IMR-90 (cell line): ENCODE measurements at regions not wholly inside any gene's neighbourhood (a gene's known extent, or its start where the extent isn't known, plus 50 kb on each side); places are given as distances from the start of the nearest gene placed in this dataset.

Source experiments
- ATAC-seq: fragments of 200-7000 bp; cut with Tn5 transposase; 2 replicates; pipeline ENCODE4 v1.9.1; 2020; ENCODE audit warnings: low read depth, mild to moderate bottlenecking, moderate library complexity
- BruUV-seq: library from RNA; stranded (reverse); fragments of 400-500 nt; replicated peaks from 2 replicates; lab custom pipeline; 2021; lab: Mats Ljungman, UMichigan
- CTCF ChIA-PET: fragments of 300-600 bp; formaldehyde crosslinking; extraction: SDS; loops from one replicate; lab custom pipeline; 2021; ENCODE audit warnings: antibody characterized with exemption; lab: Yijun Ruan, JAX
- POLR2A ChIA-PET: fragments of 300-600 bp; sonication (Branson Sonifier 250); formaldehyde crosslinking; loops from one replicate; lab custom pipeline; 2022; ENCODE audit warnings: antibody characterized with exemption; ENCODE audit not compliant: unreplicated experiment; lab: Charles Lee
- DNase-seq: peaks from one replicate; pipeline ENCODE4 v3.0.0; 2013
- H2AFZ ChIP-seq: replicated peaks from 2 replicates; pipeline ENCODE3; 2013; ENCODE audit warnings: low read length, mild to moderate bottlenecking; ENCODE audit not compliant: poor library complexity
- H2AK5ac ChIP-seq: 2 replicates; pipeline ENCODE4 v1.6.1; 2013; ENCODE audit warnings: low read depth, low read length, inconsistent platforms
- H2AK9ac ChIP-seq: replicated peaks from 2 replicates; pipeline ENCODE3; 2013; ENCODE audit warnings: mild to moderate bottlenecking, low read depth, low read length, moderate library complexity; ENCODE audit not compliant: poor library complexity
- H2BK120ac ChIP-seq: 2 replicates; pipeline ENCODE4 v1.6.1; 2013; ENCODE audit warnings: low read depth, low read length, inconsistent platforms
- H2BK15ac ChIP-seq: 3 replicates; pipeline ENCODE4 v1.6.1; 2013; ENCODE audit warnings: low read depth, low read length, inconsistent platforms
- H2BK20ac ChIP-seq: 2 replicates; pipeline ENCODE4 v1.6.1; 2013; ENCODE audit warnings: low read depth, mild to moderate bottlenecking, inconsistent platforms, low read length, moderate library complexity
- H2BK5ac ChIP-seq: 2 replicates; pipeline ENCODE4 v1.6.1; 2013; ENCODE audit warnings: mild to moderate bottlenecking, low read depth, low read length, inconsistent platforms; ENCODE audit not compliant: poor library complexity, severe bottlenecking
- H3K14ac ChIP-seq: replicated peaks from 2 replicates; pipeline ENCODE4 v1.6.1; 2013; ENCODE audit warnings: low read depth, low read length, inconsistent platforms
- H3K18ac ChIP-seq: 2 replicates; pipeline ENCODE4 v1.6.1; 2013; ENCODE audit warnings: low read depth, low read length, control low read depth
- H3K23ac ChIP-seq: 2 replicates; pipeline ENCODE4 v1.6.1; 2013; ENCODE audit warnings: low read depth, low read length, inconsistent platforms
- H3K27ac ChIP-seq: 2 replicates; pipeline ENCODE4 v1.5.1; 2013; ENCODE audit warnings: mild to moderate bottlenecking, control low read depth, low read length; ENCODE audit not compliant: insufficient read depth
- H3K27me3 ChIP-seq: 2 replicates; pipeline ENCODE4 v1.6.1; 2013; ENCODE audit warnings: low read length; ENCODE audit not compliant: control insufficient read depth, insufficient read depth
- H3K36me3 ChIP-seq: 2 replicates; pipeline ENCODE4 v1.6.1; 2013; ENCODE audit warnings: low read length, mixed read lengths; ENCODE audit not compliant: control insufficient read depth, insufficient read depth
- H3K4ac ChIP-seq: 2 replicates; pipeline ENCODE4 v1.6.1; 2013; ENCODE audit warnings: low read depth, low read length, inconsistent platforms
- H3K4me1 ChIP-seq: 2 replicates; pipeline ENCODE4 v1.6.1; 2013; ENCODE audit warnings: low read length, mixed read lengths; ENCODE audit not compliant: control insufficient read depth, insufficient read depth
- H3K4me2 ChIP-seq: 2 replicates; pipeline ENCODE4 v1.6.1; 2013; ENCODE audit warnings: low read depth, mild to moderate bottlenecking, control low read depth, low read length, moderate library complexity
- H3K4me3 ChIP-seq: 2 replicates; pipeline ENCODE4 v1.5.1; 2013; ENCODE audit warnings: low read depth, mild to moderate bottlenecking, control low read depth, low read length, moderate library complexity; ENCODE audit not compliant: insufficient read depth
- H3K56ac ChIP-seq: 2 replicates; pipeline ENCODE4 v1.6.1; 2013; ENCODE audit warnings: low read length, inconsistent platforms; ENCODE audit not compliant: insufficient read depth; ENCODE audit errors: extremely low read depth
- H3K79me1 ChIP-seq, 2 experiments: 2 replicates each; pipeline ENCODE4 v1.6.1; 2013; ENCODE audit warnings: low read length in 2 of 2, inconsistent platforms in 1 of 2, low read depth in 1 of 2
- H3K9ac ChIP-seq: 2 replicates; pipeline ENCODE4 v1.6.1; 2013; ENCODE audit warnings: low read depth, low read length, control low read depth
- H3K9me1 ChIP-seq: 2 replicates; pipeline ENCODE4 v1.6.1; 2013; ENCODE audit warnings: low read length, inconsistent platforms; ENCODE audit not compliant: insufficient read depth
- H3K9me3 ChIP-seq: 2 replicates; pipeline ENCODE4 v1.6.1; 2013; ENCODE audit warnings: low read length; ENCODE audit not compliant: control insufficient read depth, insufficient read depth
- H4K20me1 ChIP-seq: 2 replicates; pipeline ENCODE4 v1.6.1; 2013; ENCODE audit warnings: low read length, inconsistent platforms; ENCODE audit not compliant: insufficient read depth
- H4K5ac ChIP-seq: 2 replicates; pipeline ENCODE4 v1.6.1; 2013; ENCODE audit warnings: mild to moderate bottlenecking, low read depth, low read length, control low read depth
- H4K8ac ChIP-seq, 2 experiments: 2 replicates each; pipeline ENCODE4 v1.6.1; 2013; ENCODE audit warnings: low read depth in 2 of 2, low read length in 2 of 2, control low read depth in 1 of 2, inconsistent platforms in 1 of 2
- H4K91ac ChIP-seq: 2 replicates; pipeline ENCODE4 v1.6.1; 2013; ENCODE audit warnings: low read depth, low read length, inconsistent platforms; ENCODE audit not compliant: insufficient read depth
- BHLHE40 ChIP-seq: fragments of 150-350 bp; IDR thresholded peaks from 2 replicates; pipeline ENCODE4 v1.6.1; 2016; ENCODE audit warnings: mild to moderate bottlenecking, low read depth, low read length
- CHD1 ChIP-seq: IDR thresholded peaks from 2 replicates; pipeline ENCODE4 v1.6.1; 2012; ENCODE audit warnings: low read depth, low read length, improper control_type of control experiment
- FOS ChIP-seq: fragments of 150-350 bp; IDR thresholded peaks from 2 replicates; pipeline ENCODE4 v1.6.1; 2016; ENCODE audit warnings: low read depth, low read length
- NFE2L2 ChIP-seq: fragments of 150-350 bp; IDR thresholded peaks from 2 replicates; pipeline ENCODE4 v1.6.1; 2016; ENCODE audit warnings: low read depth, mild to moderate bottlenecking, low read length
- RAD21 ChIP-seq: IDR thresholded peaks from 2 replicates; pipeline ENCODE4 v1.6.1; 2012; ENCODE audit warnings: low read length, improper control_type of control experiment
- SMC3 ChIP-seq: fragments of 150-350 bp; IDR thresholded peaks from 2 replicates; pipeline ENCODE4 v1.6.1; 2016; ENCODE audit warnings: low read depth, mild to moderate bottlenecking, antibody characterized with exemption, low read length, moderate library complexity
- WGBS, 2 experiments: methylation state at CpG; one replicate each; pipeline versions ENCODE4 v1.1.5 to v1.1.7; 2013; ENCODE audit warnings: missing lambda C conversion rate in 2 of 2; ENCODE audit not compliant: insufficient read length in 1 of 2; ENCODE audit errors: extremely low coverage in 2 of 2; 5-methylcytosine and 5-hydroxymethylcytosine counted together
- dilution Hi-C: fragments of 300-500 bp; cut with HindIII; formaldehyde crosslinking; loops from one replicate; pipeline ENCODE4 v1.14.3; 2018; ENCODE audit warnings: low sequenced_read_pairs; ENCODE audit not compliant: unreplicated experiment
- in situ Hi-C: fragments of 300-500 bp; cut with MboI; formaldehyde crosslinking; loops from 3 replicates; pipeline ENCODE4 v1.14.3; 2019; ENCODE audit warnings: low sequenced_read_pairs, inconsistent platforms, mixed read lengths
- intact Hi-C: fragments of 100-400 bp; cut with micrococcal nuclease; formaldehyde crosslinking; loops from 2 replicates; pipeline ENCODE4 v1.10.0; 2022

DNA sequence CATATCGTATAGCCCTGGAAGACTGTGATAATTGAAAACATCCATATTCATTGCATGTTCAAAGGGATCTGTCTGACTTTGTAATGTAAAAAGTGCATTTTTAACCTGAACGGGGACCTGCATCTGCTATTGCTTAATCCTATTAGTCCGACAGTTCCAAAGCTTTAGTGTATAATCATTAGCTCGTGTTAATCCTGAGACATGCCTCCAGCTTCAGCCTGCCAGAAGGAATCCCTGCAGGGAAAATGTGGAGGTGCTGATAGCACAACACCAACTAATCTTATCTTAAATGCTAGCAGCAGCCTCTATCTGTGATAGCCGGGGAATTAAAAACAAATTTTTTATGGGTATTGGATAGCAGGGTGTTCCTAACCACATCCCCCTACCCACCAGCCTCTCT is 495.2 kb downstream of the TLE4 start:
- no peak overlapping the region for H2BK15ac ChIP-seq
- H3K4me2 ChIP-seq, result no peak overlapping the region
- H3K27ac ChIP-seq, result no peak overlapping the region
- no peak overlapping the region for H3K56ac ChIP-seq
- H3K79me1 ChIP-seq, result no peaks in the 10 kb centered on the region
- H2BK120ac ChIP-seq, result no peak overlapping the region
- intact Hi-C loops (no loop called here), in situ Hi-C loops (no loop called here), dilution Hi-C loops (no loop called here)
- no peak overlapping the region for H4K91ac ChIP-seq
- H3K4ac ChIP-seq, result no peak overlapping the region
- H3K4me1 ChIP-seq, result peaks cover 2% of the 10 kb centered on the region; the same call in 1 of the 2 replicates
- no peak overlapping the region for H3K18ac ChIP-seq
- H3K14ac ChIP-seq, result no peak overlapping the region
- H4K8ac ChIP-seq, result no peak overlapping the region
- no peak overlapping the region for H2AFZ ChIP-seq
- ATAC-seq (no peak), DNase-seq (no peak)
- H3K23ac ChIP-seq, result no peak overlapping the region
- H2BK5ac ChIP-seq, result no peak overlapping the region
- BruUV-seq, result no TSS peak
- no peaks in the 10 kb centered on the region for H3K9me3 ChIP-seq
- ChIA-PET CTCF (no interaction called here), POLR2A (no interaction called here)
- no peak overlapping the region for H2AK5ac ChIP-seq
- H3K9me1 ChIP-seq, result no peaks in the 10 kb centered on the region
- no peak overlapping the region for H3K9ac ChIP-seq
- no peak overlapping the region for H2AK9ac ChIP-seq
- WGBS, 2 experiments, result no CpG with 5 or more reads among the region's 5 CpGs
- H2BK20ac ChIP-seq, result no peak overlapping the region
- no peak overlapping the region for H3K4me3 ChIP-seq
- no peaks in the 10 kb centered on the region for H4K20me1 ChIP-seq
- H3K27me3 ChIP-seq, result no peaks in the 10 kb centered on the region; the same call in 1 of the 2 replicates
- TF ChIP-seq SMC3, result no peak
- TF ChIP-seq NFE2L2, result no peak
- TF ChIP-seq FOS, result no peak
- TF ChIP-seq BHLHE40, result no peak
- TF ChIP-seq CHD1, result no peak
- TF ChIP-seq RAD21, result no peak
- H4K5ac ChIP-seq, result no peak overlapping the region
- no peaks in the 10 kb centered on the region for H3K36me3 ChIP-seq
